ENCODE measurements at regions not wholly inside any gene's neighbourhood (a gene's known extent, or its start where the extent isn't known, plus 50 kb on each side); places are given as distances from the start of the nearest gene placed in this dataset.
A peak's percentile ranks its signal among the peaks of the same experiment; 100 is the strongest.

- intact Hi-C loops (cut with DNase I; ENCODE audit: low total_unique reads) = no loop called here
- no peaks in the 10 kb centered on the region for H3K4me1 ChIP-seq
- no peaks in the 10 kb centered on the region for H3K9me3 ChIP-seq
- H3K36me3 ChIP-seq = no peaks in the 10 kb centered on the region
- peak overlapping the region in 1 of 3 donors; percentile 7 for H3K4me3 ChIP-seq
- H3K27me3 ChIP-seq = no peaks in the 10 kb centered on the region
- TF ChIP-seq POLR2A (IDR thresholded peaks at IDR 0.05) (no peak), CTCF (IDR thresholded peaks at IDR 0.05) (no peak), POLR2AphosphoS5 (IDR thresholded peaks at IDR 0.05) (no peak)
- no peak overlapping the region for H3K27ac ChIP-seq
- no peak for DNase-seq (ENCODE audit: low spot score in 2 of 2)
Measured at GRCh38 chr16:65598621-65599020, 476.8 kb upstream of the CDH11 start.

GRCh38 chr16:65583498-65583897 is 461.6 kb upstream of the CDH11 start:
- no peak overlapping the region for H3K27ac ChIP-seq
- DNase-seq (ENCODE audit: low spot score in 2 of 2) = no peak
- H3K4me3 ChIP-seq = no peak overlapping the region
- intact Hi-C loops (cut with DNase I; ENCODE audit: low total_unique reads) = no loop called here
- H3K36me3 ChIP-seq = no peaks in the 10 kb centered on the region
- H3K4me1 ChIP-seq = no peaks in the 10 kb centered on the region
- no peaks in the 10 kb centered on the region for H3K9me3 ChIP-seq
- H3K27me3 ChIP-seq = no peaks in the 10 kb centered on the region
- TF ChIP-seq POLR2AphosphoS5 (IDR thresholded peaks at IDR 0.05) (no peak), POLR2A (IDR thresholded peaks at IDR 0.05) (no peak), CTCF (IDR thresholded peaks at IDR 0.05) (no peak)

GRCh38 chr16:65579050-65579449 is 457.2 kb upstream of the CDH11 start:
- no peak for DNase-seq (ENCODE audit: low spot score in 2 of 2)
- Histone ChIP-seq H3K36me3 (no peaks in the 10 kb centered on the region), H3K9me3 (no peaks in the 10 kb centered on the region), H3K4me1 (no peaks in the 10 kb centered on the region), H3K4me3 (no peak overlapping the region), H3K27ac (no peak overlapping the region), H3K27me3 (no peaks in the 10 kb centered on the region)
- TF ChIP-seq CTCF (IDR thresholded peaks at IDR 0.05) (no peak), POLR2AphosphoS5 (IDR thresholded peaks at IDR 0.05) (no peak), POLR2A (IDR thresholded peaks at IDR 0.05) (no peak)
- intact Hi-C loops (cut with DNase I; ENCODE audit: low total_unique reads) = no loop called here

- Histone ChIP-seq H3K9me3 (no peaks in the 10 kb centered on the region), H3K27me3 (no peaks in the 10 kb centered on the region), H3K4me1 (no peaks in the 10 kb centered on the region), H3K36me3 (no peaks in the 10 kb centered on the region), H3K4me3 (no peak overlapping the region), H3K27ac (no peak overlapping the region)
- no peak for DNase-seq (ENCODE audit: low spot score in 2 of 2)
- intact Hi-C loops (cut with DNase I; ENCODE audit: low total_unique reads) = no loop called here
- TF ChIP-seq POLR2A (IDR thresholded peaks at IDR 0.05) (no peak), POLR2AphosphoS5 (IDR thresholded peaks at IDR 0.05) (no peak), CTCF (IDR thresholded peaks at IDR 0.05) (no peak)
Measured at GRCh38 chr16:65576631-65577030, 454.8 kb upstream of the CDH11 start.

GRCh38 chr16:65576139-65576538 is 454.3 kb upstream of the CDH11 start:
- Histone ChIP-seq H3K27me3 (no peaks in the 10 kb centered on the region), H3K36me3 (no peaks in the 10 kb centered on the region), H3K9me3 (no peaks in the 10 kb centered on the region), H3K4me3 (no peak overlapping the region), H3K4me1 (no peaks in the 10 kb centered on the region), H3K27ac (no peak overlapping the region)
- DNase-seq (ENCODE audit: low spot score in 2 of 2) = no peak
- TF ChIP-seq POLR2AphosphoS5 (IDR thresholded peaks at IDR 0.05) = no peak
- no peak for TF ChIP-seq POLR2A (IDR thresholded peaks at IDR 0.05)
- no peak for TF ChIP-seq CTCF (IDR thresholded peaks at IDR 0.05)
- intact Hi-C loops (cut with DNase I; ENCODE audit: low total_unique reads) = no loop called here

All from breast epithelium (tissue), 4 donors.